GM19463 (cell line): ENCODE measurements at regions not wholly inside any gene's neighbourhood (a gene's known extent, or its start where the extent isn't known, plus 50 kb on each side); places are given as distances from the start of the nearest gene placed in this dataset.
"Not testable (repeated sequence)": the region's sequence is repeated elsewhere in the genome, so short reads cannot be mapped to it uniquely, and the experiment has no call there.

Experiments used
- ATAC-seq: cut with Tn5 transposase; IDR thresholded peaks from one replicate; pipeline ENCODE4 v1.9.1; 2021; ENCODE audit warnings: mild to moderate bottlenecking, moderate library complexity; ENCODE audit not compliant: unreplicated experiment

DNA sequence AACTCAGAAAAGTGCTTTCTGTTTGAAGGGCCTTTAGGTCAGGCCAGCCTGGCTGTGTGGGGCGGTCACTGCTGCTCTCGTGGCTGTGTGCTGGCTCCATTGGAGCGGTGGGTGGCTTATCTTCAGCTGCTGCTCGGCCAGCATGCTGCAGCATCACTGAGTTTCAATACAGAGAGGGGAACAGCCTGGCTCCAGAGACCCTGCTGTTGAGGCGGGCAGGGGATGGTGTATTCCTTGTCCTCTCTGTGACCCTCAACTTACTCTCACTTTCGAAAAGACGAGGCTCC is 248.5 kb upstream of the ONECUT1 start:
- no peak for ATAC-seq

DNA sequence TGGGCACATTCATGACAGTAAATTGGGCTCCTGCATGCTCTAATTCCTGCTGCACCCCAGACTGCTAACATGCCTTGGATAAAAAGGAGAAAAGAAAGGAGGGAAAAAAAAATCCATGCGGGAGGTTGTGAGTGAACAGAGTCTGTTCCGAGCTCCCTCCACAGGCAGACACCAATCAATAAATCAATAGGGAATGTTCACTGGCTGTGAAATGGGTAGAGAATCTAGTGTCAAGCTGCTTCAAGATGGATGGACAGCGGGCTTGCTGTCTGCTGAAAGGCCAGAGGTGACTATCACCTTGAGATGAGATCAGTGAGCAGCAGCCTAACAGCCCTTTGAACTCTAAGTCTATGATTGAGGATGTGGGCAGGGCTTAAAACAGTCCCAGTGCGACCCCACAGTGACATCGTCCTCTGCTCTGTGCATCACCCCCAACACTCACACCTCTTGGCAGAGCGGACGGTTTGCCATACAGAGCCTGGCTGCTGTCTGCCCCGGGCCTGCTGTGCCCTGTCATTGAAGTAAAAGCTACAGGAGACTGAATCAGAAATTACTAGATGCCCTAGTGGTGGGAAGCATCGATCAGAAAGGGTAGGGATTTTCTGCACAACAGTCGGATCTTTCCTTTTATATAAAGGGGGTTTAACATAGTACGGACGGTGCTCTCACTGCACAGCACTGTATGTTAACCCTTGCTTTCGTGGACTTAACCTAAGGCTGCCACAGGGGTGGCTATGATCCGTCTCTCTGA is 247.9 kb upstream of the ONECUT1 start:
- ATAC-seq = no peak

GRCh38 chr15:53036641-53037040 is 246.5 kb upstream of the ONECUT1 start:
- no peak for ATAC-seq

- ATAC-seq = no peak
These were observed 244.7 kb upstream of the ONECUT1 start for GRCh38 chr15:53034767-53035245.

DNA sequence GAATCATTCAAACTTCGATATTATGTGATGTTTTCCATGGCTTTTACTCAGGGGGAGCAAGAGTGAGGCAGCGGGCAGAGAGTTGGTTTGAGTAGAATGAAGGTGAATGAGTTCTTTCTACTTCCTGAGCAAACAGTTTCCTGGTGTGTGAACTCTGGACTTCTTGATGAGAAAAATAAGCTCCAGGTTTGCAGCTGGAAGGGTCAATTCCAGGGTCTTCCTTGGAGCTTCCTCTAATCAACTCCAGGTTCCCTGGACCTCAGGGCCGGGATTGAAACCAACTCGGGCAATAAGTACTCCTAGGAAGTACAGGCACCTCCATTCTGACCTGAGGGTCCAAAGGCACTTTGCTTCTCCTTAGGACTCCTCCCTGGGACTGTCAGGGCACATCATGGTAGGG is 243.6 kb upstream of the ONECUT1 start:
- no peak for ATAC-seq

DNA sequence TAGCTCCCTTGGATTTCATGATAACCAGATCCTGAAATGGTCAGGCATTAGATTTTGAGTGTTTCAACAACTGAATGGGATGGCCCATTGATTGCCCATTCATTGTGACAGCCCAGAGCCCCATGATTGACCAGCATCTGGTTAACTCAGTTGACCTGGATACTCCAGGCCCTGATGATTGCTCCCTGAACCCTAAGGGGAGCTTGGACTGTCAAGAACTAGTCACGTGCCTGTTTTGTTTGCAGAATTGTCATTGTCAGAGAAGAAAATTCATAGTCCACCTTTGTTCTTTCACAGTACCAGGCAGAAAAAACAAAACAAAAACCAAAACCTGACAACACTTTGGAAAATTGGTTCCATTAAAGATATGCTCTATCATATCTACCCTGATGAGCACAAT is 241.3 kb upstream of the ONECUT1 start:
- ATAC-seq = no peak

DNA sequence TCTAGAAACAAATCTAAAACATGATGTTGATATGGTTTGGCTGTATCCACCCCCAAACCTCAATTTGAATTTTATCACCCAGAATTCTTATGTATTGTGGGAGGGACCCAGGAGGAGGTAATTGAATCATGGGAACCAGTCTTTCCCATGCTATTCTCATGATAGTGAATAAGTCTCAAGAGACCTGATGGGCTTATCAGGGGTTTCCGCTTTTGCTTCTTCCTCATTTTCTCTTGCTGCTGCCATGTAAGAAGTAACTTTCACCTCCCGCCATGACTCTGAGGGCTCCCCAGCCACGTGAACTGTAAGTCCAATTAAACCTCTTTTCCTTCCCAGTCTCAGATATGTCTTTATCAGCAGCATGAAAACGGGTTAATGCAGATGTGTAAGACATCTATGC is 232.7 kb upstream of the ONECUT1 start:
- no peak for ATAC-seq

GRCh38 chr15:53013329-53013728 is 223.2 kb upstream of the ONECUT1 start:
- ATAC-seq = no peak

- ATAC-seq = not testable (repeated sequence)
These were observed 221.6 kb upstream of the ONECUT1 start for GRCh38 chr15:53011779-53012178.

DNA sequence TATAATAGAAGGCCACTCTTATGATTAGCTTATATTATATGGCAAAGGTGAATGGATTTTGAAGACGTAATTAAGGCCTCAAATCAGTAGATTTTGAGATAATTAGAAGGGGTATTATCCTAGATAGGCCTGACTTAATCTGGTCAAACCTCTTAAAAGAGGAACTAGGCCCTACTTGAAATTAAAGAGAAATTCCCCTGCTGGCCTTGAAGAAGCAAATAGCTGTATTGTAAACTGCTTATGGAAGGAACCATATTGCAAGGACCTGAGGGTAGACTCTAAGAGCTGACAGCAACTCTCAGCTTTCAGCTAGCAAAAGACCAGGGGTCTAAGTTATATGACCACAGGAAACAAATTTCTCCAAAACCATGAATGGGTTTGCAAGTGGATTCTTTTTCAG is 219.0 kb upstream of the ONECUT1 start:
- no peak for ATAC-seq

GRCh38 chr15:53000409-53000808 is 210.3 kb upstream of the ONECUT1 start:
- ATAC-seq = no peak

DNA sequence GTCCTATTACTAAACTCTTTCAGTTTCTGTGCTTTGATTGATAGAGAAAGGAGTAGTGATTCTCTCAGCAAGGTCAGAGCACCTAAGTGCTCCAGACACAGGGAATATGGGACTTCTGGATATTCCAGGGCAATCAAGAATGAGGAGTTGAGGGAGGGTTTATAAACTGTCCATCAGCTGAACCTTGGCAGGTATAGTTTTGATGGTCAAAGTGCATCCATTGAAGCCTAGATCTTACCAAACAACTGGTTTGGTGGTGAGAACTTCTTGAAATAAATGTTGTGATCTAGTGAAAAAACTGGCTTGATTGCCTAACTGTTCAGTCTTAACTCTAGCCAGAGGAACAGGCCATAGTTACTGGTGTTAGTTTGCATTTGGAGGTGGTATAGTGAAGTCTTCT is 207.0 kb upstream of the ONECUT1 start:
- ATAC-seq = no peak

DNA sequence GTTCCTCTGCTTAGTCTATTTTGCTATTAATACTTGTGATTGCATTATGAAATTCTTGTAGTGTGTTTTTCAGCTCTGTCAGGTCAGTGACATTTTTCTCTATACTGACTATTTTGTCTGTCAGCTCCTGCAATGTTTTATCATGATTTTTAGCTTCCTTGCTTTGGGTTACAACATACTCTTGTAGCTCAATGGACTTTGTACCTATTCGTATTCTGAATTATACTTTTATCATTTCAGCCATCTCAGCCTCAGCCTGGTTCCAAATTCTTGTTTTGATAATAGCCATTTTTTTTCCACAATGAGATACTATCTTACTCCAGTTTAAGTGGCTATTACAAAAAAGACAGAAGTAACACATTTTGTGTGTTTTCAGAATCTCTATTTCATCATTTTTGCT is 204.2 kb upstream of the ONECUT1 start:
- no peak for ATAC-seq

- no peak for ATAC-seq
These were observed 194.4 kb upstream of the ONECUT1 start for GRCh38 chr15:52984507-52984906.

GRCh38 chr15:52980446-52980845 is 190.3 kb upstream of the ONECUT1 start:
- ATAC-seq = no peak

GRCh38 chr15:52976516-52977075 is 186.5 kb upstream of the ONECUT1 start:
- ATAC-seq = no peak

DNA sequence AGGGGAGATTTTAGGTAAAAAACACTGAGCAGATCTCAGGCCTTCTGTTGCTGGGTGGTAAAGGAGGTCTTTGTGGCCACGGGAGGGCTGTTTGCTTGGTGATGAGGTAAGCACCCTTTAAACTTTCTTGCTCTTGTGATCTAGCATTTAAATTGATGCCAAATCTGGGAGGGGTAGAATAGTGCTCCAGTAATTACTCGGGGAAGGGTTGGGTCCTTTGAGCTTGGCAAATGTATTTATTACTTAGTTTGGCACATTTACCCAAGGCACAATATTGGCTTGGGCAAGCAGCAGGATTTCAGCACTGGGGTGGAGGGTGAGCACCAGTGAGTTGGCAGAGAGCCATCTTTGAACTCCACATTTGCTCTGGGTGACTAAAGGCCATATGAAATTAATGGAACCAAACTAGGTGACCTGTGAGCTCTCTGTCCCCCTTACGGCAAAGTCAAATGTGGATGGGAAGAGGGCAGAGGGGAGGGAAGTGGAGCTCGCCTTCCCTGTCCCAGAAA is 185.9 kb upstream of the ONECUT1 start:
- ATAC-seq = no peak

DNA sequence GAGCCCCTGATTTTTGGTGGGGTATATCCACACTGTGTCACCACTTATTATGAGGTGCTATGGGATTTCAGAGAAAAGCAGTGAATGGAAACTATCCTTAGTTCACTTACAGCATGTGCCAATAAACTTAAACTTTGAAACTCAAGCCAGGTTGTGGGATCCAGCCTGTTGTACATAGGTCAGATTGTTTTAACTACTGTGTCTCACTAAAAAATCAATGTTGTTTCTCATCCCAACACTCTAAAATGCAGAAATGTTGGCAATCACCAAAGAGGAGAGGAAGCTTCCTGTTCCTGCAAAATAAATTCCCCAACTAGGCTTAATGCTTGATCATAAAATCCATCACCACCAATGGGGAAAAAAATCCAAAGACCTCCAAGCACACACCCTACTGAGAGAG is 173.7 kb upstream of the ONECUT1 start:
- ATAC-seq = no peak

GRCh38 chr15:52960283-52960682 is 170.1 kb upstream of the ONECUT1 start:
- no peak for ATAC-seq

DNA sequence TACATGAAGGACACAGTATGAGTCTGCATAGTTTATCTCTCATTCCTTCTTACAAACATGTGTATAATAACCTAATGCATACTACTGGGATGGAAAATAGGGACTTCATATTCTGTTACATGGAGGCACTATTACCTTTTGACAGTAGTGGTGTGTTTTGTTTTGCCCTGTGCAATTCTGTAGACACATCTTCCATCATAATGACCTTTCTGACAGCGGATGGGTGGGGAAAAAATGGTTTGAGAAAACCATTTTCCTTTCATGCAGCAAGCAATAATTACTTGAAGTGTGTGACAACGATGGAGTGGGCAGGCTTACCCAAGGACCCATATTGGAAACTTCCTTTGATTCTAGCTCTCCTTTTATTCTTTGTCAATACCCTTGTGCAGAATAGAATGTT is 153.6 kb upstream of the ONECUT1 start:
- no peak for ATAC-seq

- ATAC-seq = no peak
These were observed 146.4 kb upstream of the ONECUT1 start for GRCh38 chr15:52936489-52936888.

DNA sequence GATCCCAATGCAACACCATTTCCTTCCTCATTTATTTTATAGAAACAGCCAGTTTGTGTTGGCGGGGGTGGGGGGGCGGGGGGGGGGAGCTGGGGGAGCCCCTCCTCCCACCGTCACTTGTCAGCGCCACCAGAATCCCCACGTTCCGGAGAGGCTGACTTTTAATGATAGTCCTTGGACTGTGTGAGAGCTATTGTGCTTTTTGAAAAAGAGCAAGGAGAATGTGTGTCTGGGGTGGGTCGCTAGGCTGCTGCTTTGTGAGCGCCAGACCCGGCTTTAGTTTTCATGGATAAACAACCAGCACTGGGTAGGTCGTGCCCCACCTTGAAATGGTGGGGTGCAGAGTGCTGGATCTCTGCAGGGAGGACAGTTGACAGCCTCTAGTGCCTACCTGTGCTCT is 135.0 kb upstream of the ONECUT1 start:
- ATAC-seq = no peak

DNA sequence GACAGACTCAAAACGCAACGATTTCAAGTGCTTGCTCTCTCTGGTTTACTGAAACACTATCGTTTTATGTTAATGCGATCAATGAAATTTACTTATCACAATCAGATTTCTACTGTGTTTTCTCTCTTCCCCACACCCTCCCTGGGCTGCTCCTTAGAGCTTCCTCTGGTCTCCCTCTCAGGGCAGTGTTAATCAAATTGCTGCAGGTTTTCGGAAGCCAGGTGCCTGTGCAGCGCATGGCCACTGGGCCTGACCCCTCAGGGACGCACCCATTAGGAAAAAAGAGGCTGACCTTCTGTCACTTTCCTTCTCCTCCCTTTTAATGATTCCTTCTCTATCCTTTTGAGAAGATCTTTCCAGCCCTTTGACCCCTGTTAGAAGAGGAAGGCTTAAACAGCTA is 134.5 kb upstream of the ONECUT1 start:
- ATAC-seq = no peak
